ENCODE measurements at regions not wholly inside any gene's neighbourhood (a gene's known extent, or its start where the extent isn't known, plus 50 kb on each side); places are given as distances from the start of the nearest gene placed in this dataset.
"Not testable (repeated sequence)": the region's sequence is repeated elsewhere in the genome, so short reads cannot be mapped to it uniquely, and the experiment has no call there.

DNA sequence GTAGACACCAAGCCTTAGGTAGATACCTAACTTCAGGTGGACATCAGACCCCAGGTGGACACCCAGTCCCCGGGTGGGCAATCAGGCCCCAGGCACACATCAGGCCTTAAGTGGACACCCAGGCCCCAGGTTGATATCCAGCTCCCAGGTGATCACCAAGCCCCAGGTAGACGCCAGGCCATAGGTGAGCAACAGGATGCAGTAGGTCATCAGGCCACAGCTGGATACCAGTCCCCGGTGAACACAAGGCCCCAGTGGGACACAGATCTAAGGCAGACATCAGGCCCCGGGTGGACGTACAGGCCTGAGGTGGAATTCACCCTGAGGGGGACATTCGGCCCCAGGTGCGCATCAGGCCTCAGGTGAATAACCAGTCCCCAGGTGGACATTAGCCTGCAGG, 201.0 kb downstream of the POTEM start:
- H2AFZ ChIP-seq (ENCODE audit: low read depth); H3F3A ChIP-seq (replicated peaks; ENCODE audit: insufficient read depth); H3K27me3 ChIP-seq (ENCODE audit: insufficient read depth); H3K4me2 ChIP-seq; CTCF ChIA-PET; H3K79me2 ChIP-seq (ENCODE audit: insufficient read depth); H3K9ac ChIP-seq; H3K27ac ChIP-seq (ENCODE audit: low read depth in 2 of 2, low read length in 1 of 2); H4K20me1 ChIP-seq (ENCODE audit: insufficient read depth); H3K4me3 ChIP-seq (ENCODE audit: low read depth in 2 of 2, low read length in 1 of 2); DNase-seq; H3K9me3 ChIP-seq; POLR2A ChIA-PET; H3K4me1 ChIP-seq (ENCODE audit: control insufficient read depth in 1 of 2, insufficient read depth in 2 of 2, low read depth in 1 of 2, low read length in 1 of 2); H3K9me2 ChIP-seq; H3K36me3 ChIP-seq (replicated peaks in 1 of 2; ENCODE audit: control insufficient read depth in 1 of 2, insufficient read depth in 2 of 2, low read length in 1 of 2): not testable (repeated sequence)
- WGBS (ENCODE audit: low lambda C conversion rate) = 72% methylated on average over 7 of the region's 7 CpGs

DNA sequence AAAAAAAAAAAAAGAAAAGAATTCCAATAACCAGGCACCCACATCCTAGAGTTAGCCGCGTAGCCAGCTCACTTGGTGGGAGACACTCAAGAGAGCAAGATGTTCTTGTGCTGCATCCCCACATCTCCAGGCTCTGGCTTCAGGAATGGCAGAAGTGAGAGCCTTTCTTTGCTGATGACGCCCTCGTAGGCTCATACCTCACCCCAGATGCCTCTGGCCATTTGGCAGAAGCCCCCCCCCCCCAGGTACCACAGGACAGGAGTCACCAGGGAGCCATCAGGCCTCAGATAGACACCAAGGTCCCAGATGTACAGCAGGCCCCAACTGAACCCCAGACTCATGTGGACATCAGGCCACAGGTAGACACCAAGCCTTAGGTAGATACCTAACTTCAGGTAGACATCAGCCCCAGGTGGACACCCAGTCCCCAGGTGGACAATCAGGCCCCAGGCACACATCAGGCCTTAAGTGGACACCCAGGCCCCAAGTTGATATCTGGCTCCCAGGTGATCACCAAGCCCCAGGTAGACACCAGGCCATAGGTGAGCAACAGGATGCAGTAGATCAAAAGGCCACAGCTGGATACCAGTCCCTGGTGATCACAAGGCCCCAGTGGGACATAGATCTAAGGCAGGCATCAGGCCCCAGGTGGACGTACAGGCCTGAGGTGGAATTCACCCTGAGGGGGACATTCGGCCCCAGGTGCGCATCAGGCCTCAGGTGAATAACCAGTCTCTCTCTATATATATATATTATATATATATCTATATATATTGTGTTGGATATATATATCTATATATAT, 202.5 kb downstream of the POTEM start:
- WGBS (ENCODE audit: low lambda C conversion rate) = 36% methylated on average over 7 of the region's 7 CpGs
- H3K27ac ChIP-seq (ENCODE audit: low read depth in 2 of 2, low read length in 1 of 2); H3K9ac ChIP-seq; H3F3A ChIP-seq (replicated peaks; ENCODE audit: insufficient read depth); CTCF ChIA-PET; H3K4me3 ChIP-seq (ENCODE audit: low read depth in 2 of 2, low read length in 1 of 2); H3K9me2 ChIP-seq; H3K27me3 ChIP-seq (ENCODE audit: insufficient read depth); H3K4me2 ChIP-seq; DNase-seq; H3K9me3 ChIP-seq; POLR2A ChIA-PET; H2AFZ ChIP-seq (ENCODE audit: low read depth); H3K79me2 ChIP-seq (ENCODE audit: insufficient read depth); H4K20me1 ChIP-seq (ENCODE audit: insufficient read depth); H3K4me1 ChIP-seq (ENCODE audit: control insufficient read depth in 1 of 2, insufficient read depth in 2 of 2, low read depth in 1 of 2, low read length in 1 of 2); H3K36me3 ChIP-seq (replicated peaks in 1 of 2; ENCODE audit: control insufficient read depth in 1 of 2, insufficient read depth in 2 of 2, low read length in 1 of 2): not testable (repeated sequence)

GRCh38 chr14:19172745-19173144, 205.5 kb downstream of the POTEM start:
- DNase-seq; H3K36me3 ChIP-seq (replicated peaks in 1 of 2; ENCODE audit: control insufficient read depth in 1 of 2, insufficient read depth in 2 of 2, low read length in 1 of 2); H3K27me3 ChIP-seq (ENCODE audit: insufficient read depth); H3K27ac ChIP-seq (ENCODE audit: low read depth in 2 of 2, low read length in 1 of 2); H3K79me2 ChIP-seq (ENCODE audit: insufficient read depth); POLR2A ChIA-PET; H2AFZ ChIP-seq (ENCODE audit: low read depth); H3F3A ChIP-seq (replicated peaks; ENCODE audit: insufficient read depth); H3K9me3 ChIP-seq; CTCF ChIA-PET; H3K4me1 ChIP-seq (ENCODE audit: control insufficient read depth in 1 of 2, insufficient read depth in 2 of 2, low read depth in 1 of 2, low read length in 1 of 2); H3K9ac ChIP-seq; H3K4me2 ChIP-seq; H3K4me3 ChIP-seq (ENCODE audit: low read depth in 2 of 2, low read length in 1 of 2); H4K20me1 ChIP-seq (ENCODE audit: insufficient read depth); H3K9me2 ChIP-seq: not testable (repeated sequence)

DNA sequence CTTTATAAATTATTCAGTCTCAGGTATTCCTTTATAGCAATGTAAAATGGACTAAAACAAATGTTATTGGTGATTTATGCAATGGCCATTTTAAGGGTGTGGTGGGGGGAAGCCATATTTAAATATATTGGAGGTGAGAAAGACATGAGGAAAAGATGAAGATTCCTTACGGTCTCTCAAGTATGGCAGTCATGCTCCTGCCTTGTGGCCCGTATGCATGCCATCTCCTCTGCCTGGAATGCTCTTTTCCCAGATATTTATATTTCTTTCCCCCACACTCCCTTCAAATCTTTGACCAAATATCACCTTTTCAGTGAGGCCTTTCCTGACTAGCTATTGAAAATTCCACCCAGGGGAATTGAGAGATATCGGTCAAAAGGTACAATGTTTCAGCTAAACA, 206.0 kb downstream of the POTEM start:
- H3K9ac ChIP-seq; CTCF ChIA-PET; H3K4me1 ChIP-seq (ENCODE audit: control insufficient read depth in 1 of 2, insufficient read depth in 2 of 2, low read depth in 1 of 2, low read length in 1 of 2); H3F3A ChIP-seq (replicated peaks; ENCODE audit: insufficient read depth); DNase-seq; POLR2A ChIA-PET; H3K36me3 ChIP-seq (replicated peaks in 1 of 2; ENCODE audit: control insufficient read depth in 1 of 2, insufficient read depth in 2 of 2, low read length in 1 of 2); H3K4me2 ChIP-seq; H2AFZ ChIP-seq (ENCODE audit: low read depth); H3K4me3 ChIP-seq (ENCODE audit: low read depth in 2 of 2, low read length in 1 of 2); H3K27ac ChIP-seq (ENCODE audit: low read depth in 2 of 2, low read length in 1 of 2); H3K79me2 ChIP-seq (ENCODE audit: insufficient read depth); H3K9me2 ChIP-seq; H4K20me1 ChIP-seq (ENCODE audit: insufficient read depth); H3K27me3 ChIP-seq (ENCODE audit: insufficient read depth); H3K9me3 ChIP-seq: not testable (repeated sequence)
- WGBS (ENCODE audit: low lambda C conversion rate) = 9% methylated on average over 3 of the region's 3 CpGs

GRCh38 chr14:19177435-19177834, 210.2 kb downstream of the POTEM start:
- DNase-seq; H3K27me3 ChIP-seq (ENCODE audit: insufficient read depth); POLR2A ChIA-PET; H3F3A ChIP-seq (replicated peaks; ENCODE audit: insufficient read depth); H2AFZ ChIP-seq (ENCODE audit: low read depth); H3K4me1 ChIP-seq (ENCODE audit: control insufficient read depth in 1 of 2, insufficient read depth in 2 of 2, low read depth in 1 of 2, low read length in 1 of 2); H4K20me1 ChIP-seq (ENCODE audit: insufficient read depth); H3K4me3 ChIP-seq (ENCODE audit: low read depth in 2 of 2, low read length in 1 of 2); H3K9me2 ChIP-seq; H3K4me2 ChIP-seq; H3K36me3 ChIP-seq (replicated peaks in 1 of 2; ENCODE audit: control insufficient read depth in 1 of 2, insufficient read depth in 2 of 2, low read length in 1 of 2); CTCF ChIA-PET; H3K9me3 ChIP-seq; H3K27ac ChIP-seq (ENCODE audit: low read depth in 2 of 2, low read length in 1 of 2); H3K79me2 ChIP-seq (ENCODE audit: insufficient read depth); H3K9ac ChIP-seq: not testable (repeated sequence)
- 14% methylated on average over 4 of the region's 6 CpGs for WGBS (ENCODE audit: low lambda C conversion rate)

- not testable (repeated sequence) for H3F3A ChIP-seq (replicated peaks; ENCODE audit: insufficient read depth); H3K4me1 ChIP-seq (ENCODE audit: control insufficient read depth in 1 of 2, insufficient read depth in 2 of 2, low read depth in 1 of 2, low read length in 1 of 2); H3K36me3 ChIP-seq (replicated peaks in 1 of 2; ENCODE audit: control insufficient read depth in 1 of 2, insufficient read depth in 2 of 2, low read length in 1 of 2)
Observed at GRCh38 chr14:19180297-19180696, 213.1 kb downstream of the POTEM start.

GRCh38 chr14:19180881-19181280, 213.6 kb downstream of the POTEM start:
- H3K9me3 ChIP-seq; H3K4me3 ChIP-seq (ENCODE audit: low read depth in 2 of 2, low read length in 1 of 2); CTCF ChIA-PET; H2AFZ ChIP-seq (ENCODE audit: low read depth); H3K27ac ChIP-seq (ENCODE audit: low read depth in 2 of 2, low read length in 1 of 2); H3F3A ChIP-seq (replicated peaks; ENCODE audit: insufficient read depth); H3K36me3 ChIP-seq (replicated peaks in 1 of 2; ENCODE audit: control insufficient read depth in 1 of 2, insufficient read depth in 2 of 2, low read length in 1 of 2); DNase-seq; H3K4me2 ChIP-seq; H3K27me3 ChIP-seq (ENCODE audit: insufficient read depth); H3K9me2 ChIP-seq; H4K20me1 ChIP-seq (ENCODE audit: insufficient read depth); H3K4me1 ChIP-seq (ENCODE audit: control insufficient read depth in 1 of 2, insufficient read depth in 2 of 2, low read depth in 1 of 2, low read length in 1 of 2); H3K9ac ChIP-seq; H3K79me2 ChIP-seq (ENCODE audit: insufficient read depth); POLR2A ChIA-PET: not testable (repeated sequence)
- under 1% methylated on average over 3 of the region's 3 CpGs for WGBS (ENCODE audit: low lambda C conversion rate)

More at GRCh38 chr14:19180297-19180696, 213.1 kb downstream of the POTEM start:
- H3K27me3 ChIP-seq (ENCODE audit: insufficient read depth); H3K9me2 ChIP-seq; H3K9ac ChIP-seq; H3K27ac ChIP-seq (ENCODE audit: low read depth in 2 of 2, low read length in 1 of 2); H4K20me1 ChIP-seq (ENCODE audit: insufficient read depth); H2AFZ ChIP-seq (ENCODE audit: low read depth); POLR2A ChIA-PET; H3K9me3 ChIP-seq; H3K79me2 ChIP-seq (ENCODE audit: insufficient read depth); H3K4me3 ChIP-seq (ENCODE audit: low read depth in 2 of 2, low read length in 1 of 2); DNase-seq; CTCF ChIA-PET; H3K4me2 ChIP-seq: not testable (repeated sequence)
- WGBS (ENCODE audit: low lambda C conversion rate) = 19% methylated on average over 2 of the region's 2 CpGs
